GM12878 (cell line): ENCODE measurements at regions not wholly inside any gene's neighbourhood (a gene's known extent, or its start where the extent isn't known, plus 50 kb on each side); places are given as distances from the start of the nearest gene placed in this dataset.

Experiments
- ETV6 ChIP-seq, 2 experiments: fragments of 450-650 bp in 1 of 2; IDR thresholded peaks in 1 of 2; conservative IDR thresholded peaks in 1 of 2; 2 replicates each; pipeline ENCODE4 v1.6.1; 2014; ENCODE audit warnings: antibody characterized with exemption in 1 of 2, borderline replicate concordance in 1 of 2, low read depth in 1 of 2, mild to moderate bottlenecking in 1 of 2, moderate library complexity in 1 of 2
- KAT2A ChIP-seq: conservative IDR thresholded peaks from 2 replicates; pipeline ENCODE4 v1.6.1; 2011; ENCODE audit warnings: low read depth, low read length; ENCODE audit not compliant: control insufficient read depth
- NFYA ChIP-seq: IDR thresholded peaks from 2 replicates; pipeline ENCODE4 v1.6.1; 2011; ENCODE audit warnings: low read depth, mild to moderate bottlenecking, low read length, improper control_type of control experiment, borderline replicate concordance
- SRF ChIP-seq, 2 experiments: IDR thresholded peaks; 2 replicates each; pipeline ENCODE4 v1.6.1; 2011; ENCODE audit warnings: low read depth in 2 of 2, low read length in 2 of 2, mild to moderate bottlenecking in 1 of 2, moderate library complexity in 1 of 2
- TAF1 ChIP-seq: IDR thresholded peaks from 2 replicates; pipeline ENCODE4 v1.6.1; 2011; ENCODE audit warnings: mild to moderate bottlenecking, low read depth, low read length, borderline replicate concordance
- ZBTB40 ChIP-seq: fragments of 450-650 bp; IDR thresholded peaks from 2 replicates; pipeline ENCODE4 v1.6.1; 2016; ENCODE audit warnings: mild to moderate bottlenecking, moderate library complexity, borderline replicate concordance
- ZNF24 ChIP-seq: fragments of 450-650 bp; IDR thresholded peaks from 2 replicates; pipeline ENCODE4 v1.6.1; 2017; ENCODE audit warnings: antibody characterized with exemption, mild to moderate bottlenecking

GRCh38 chr1:4269952-4270570 lies 370.0 kb upstream of the C1orf174 start (continued):
- TF ChIP-seq SRF (IDR thresholded peaks at IDR 0.05; ENCODE audit: low read depth in 2 of 2, low read length in 2 of 2) (no peak), ZNF24 (no peak), KAT2A (no peak), ETV6 (conservative IDR thresholded peaks at IDR 0.05 in 1 of 2, IDR thresholded peaks at IDR 0.05 in 1 of 2; ENCODE audit: borderline replicate concordance in 1 of 2, low read depth in 1 of 2) (no peak), TAF1 (no peak), NFYA (no peak), ZBTB40 (no peak)
- TF ChIP-seq, all 136 proteins: peak for 0
